ENCODE measurements at regions not wholly inside any gene's neighbourhood (a gene's known extent, or its start where the extent isn't known, plus 50 kb on each side); places are given as distances from the start of the nearest gene placed in this dataset.

DNA sequence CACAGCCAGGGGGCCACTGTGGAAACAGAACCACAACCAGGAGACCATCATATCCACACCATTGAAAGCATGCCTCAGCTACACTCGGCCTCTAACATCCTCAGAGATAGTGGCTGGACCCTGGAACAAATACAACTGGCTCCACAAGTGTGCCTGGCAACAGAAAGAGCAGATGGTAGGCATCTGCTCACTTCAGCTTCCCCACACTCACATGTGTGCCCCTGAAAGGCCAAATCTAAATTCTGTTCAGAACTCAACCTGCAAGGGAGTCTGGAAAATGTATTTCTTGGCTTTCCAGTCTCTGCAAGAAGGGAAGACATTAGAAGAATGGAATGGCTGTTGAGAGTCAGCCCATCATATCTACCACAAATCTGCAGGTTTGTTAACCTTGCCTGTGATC lies 54.7 kb upstream of the CTNNB1 start:
- no peaks in the 10 kb centered on the region for H3K36me3 ChIP-seq (ENCODE audit: control insufficient read depth in 5 of 5, insufficient read depth in 5 of 5, low read length in 5 of 5)
- H3K9me3 ChIP-seq (ENCODE audit: control insufficient read depth in 5 of 5, low read length in 5 of 5), result peaks cover 0 to 5% (median 0%) of the 10 kb centered on the region in 5 donors
- no peak overlapping the region for H3K4me3 ChIP-seq (ENCODE audit: low read depth in 1 of 5, low read length in 5 of 5)
- no peak overlapping the region for H3K27ac ChIP-seq (ENCODE audit: low read depth, low read length)
- peaks cover 0 to 23% (median 11%) of the 10 kb centered on the region in 5 donors for H3K4me1 ChIP-seq (ENCODE audit: control insufficient read depth in 5 of 5, insufficient read depth in 5 of 5, low read length in 5 of 5)
- no peak overlapping the region for H3K9ac ChIP-seq (ENCODE audit: low read length in 5 of 5)
- H3K27me3 ChIP-seq (ENCODE audit: control insufficient read depth in 5 of 5, insufficient read depth in 4 of 5, low read length in 5 of 5), result no peaks in the 10 kb centered on the region

DNA sequence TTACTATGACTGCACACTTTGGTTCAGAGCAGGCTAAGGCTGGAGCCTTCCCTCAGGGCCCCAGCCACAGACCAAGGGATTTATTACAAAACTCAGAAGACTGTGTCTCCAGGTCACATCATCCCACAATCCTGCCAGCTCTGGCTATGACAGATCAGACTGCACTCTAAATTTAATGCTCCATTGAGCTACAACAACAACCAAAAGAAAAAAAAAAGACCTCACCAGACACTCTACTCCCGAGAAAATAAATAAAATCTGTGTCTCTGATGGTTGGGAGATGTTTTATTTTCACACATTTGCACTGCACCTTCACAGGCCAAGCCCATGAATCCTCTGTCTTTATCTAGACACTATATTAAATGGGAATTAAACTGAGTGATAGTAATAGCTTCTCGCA lies 50.8 kb upstream of the CTNNB1 start:
- no peaks in the 10 kb centered on the region for H3K36me3 ChIP-seq (ENCODE audit: control insufficient read depth in 5 of 5, insufficient read depth in 5 of 5, low read length in 5 of 5)
- H3K4me1 ChIP-seq (ENCODE audit: control insufficient read depth in 5 of 5, insufficient read depth in 5 of 5, low read length in 5 of 5), result peaks cover 0 to 17% (median 11%) of the 10 kb centered on the region in 5 donors
- no peaks in the 10 kb centered on the region for H3K27me3 ChIP-seq (ENCODE audit: control insufficient read depth in 5 of 5, insufficient read depth in 4 of 5, low read length in 5 of 5)
- peaks cover 0 to 5% (median 0%) of the 10 kb centered on the region in 5 donors for H3K9me3 ChIP-seq (ENCODE audit: control insufficient read depth in 5 of 5, low read length in 5 of 5)
- H3K27ac ChIP-seq (ENCODE audit: low read depth, low read length), result no peak overlapping the region
- no peak overlapping the region for H3K9ac ChIP-seq (ENCODE audit: low read length in 5 of 5)
- H3K4me3 ChIP-seq (ENCODE audit: low read depth in 1 of 5, low read length in 5 of 5), result no peak overlapping the region

DNA sequence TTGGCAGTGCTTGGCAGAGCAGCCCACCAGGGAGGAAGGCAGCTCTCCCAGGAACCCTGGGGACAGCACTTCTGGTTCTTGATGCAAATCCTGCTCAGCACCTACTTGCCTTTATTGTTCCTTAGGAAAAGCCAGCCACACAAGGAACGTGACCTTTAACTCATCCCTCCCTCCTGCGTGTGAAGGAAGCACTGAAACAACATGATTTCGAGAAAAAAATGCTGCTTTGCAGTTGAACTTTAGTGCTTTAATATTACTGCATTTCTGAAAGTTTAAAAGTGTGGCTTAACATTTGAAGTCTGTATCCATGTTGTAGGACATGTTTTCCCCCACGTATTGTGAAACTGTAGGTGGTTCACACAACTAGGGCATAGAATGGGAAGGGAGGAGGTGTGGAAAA lies 50.4 kb upstream of the CTNNB1 start:
- no peaks in the 10 kb centered on the region for H3K36me3 ChIP-seq (ENCODE audit: control insufficient read depth in 5 of 5, insufficient read depth in 5 of 5, low read length in 5 of 5)
- H3K27ac ChIP-seq (ENCODE audit: low read depth, low read length), result no peak overlapping the region
- H3K4me1 ChIP-seq (ENCODE audit: control insufficient read depth in 5 of 5, insufficient read depth in 5 of 5, low read length in 5 of 5), result peaks cover 0 to 16% (median 7%) of the 10 kb centered on the region in 5 donors
- H3K4me3 ChIP-seq (ENCODE audit: low read depth in 1 of 5, low read length in 5 of 5), result no peak overlapping the region
- H3K27me3 ChIP-seq (ENCODE audit: control insufficient read depth in 5 of 5, insufficient read depth in 4 of 5, low read length in 5 of 5), result no peaks in the 10 kb centered on the region
- H3K9me3 ChIP-seq (ENCODE audit: control insufficient read depth in 5 of 5, low read length in 5 of 5), result peaks cover 0 to 5% (median 0%) of the 10 kb centered on the region in 5 donors
- no peak overlapping the region for H3K9ac ChIP-seq (ENCODE audit: low read length in 5 of 5)
